Ovary (tissue), 7 donors: ENCODE measurements at regions not wholly inside any gene's neighbourhood (a gene's known extent, or its start where the extent isn't known, plus 50 kb on each side); places are given as distances from the start of the nearest gene placed in this dataset.

ENCODE experiments used
- DNase-seq, 5 donors: peaks; one replicate each; pipeline ENCODE4 v3.0.0-alpha.2; 2019 to 2020
- H3K27ac ChIP-seq, 2 donors: fragments of 200-600 bp; one replicate each; pipeline versions ENCODE4 v1.5.1 to v1.8.0; 2019 to 2022
- H3K27me3 ChIP-seq: fragments of 200-600 bp; one replicate; pipeline ENCODE4 v1.8.0; 2022
- H3K36me3 ChIP-seq: fragments of 200-600 bp; sonication (generic); one replicate; pipeline ENCODE4 v1.5.1; 2019
- H3K4me1 ChIP-seq: one replicate; pipeline ENCODE4 v1.8.1; 2013; ENCODE audit warnings: mild to moderate bottlenecking, moderate library complexity; ENCODE audit not compliant: insufficient read depth
- H3K4me3 ChIP-seq: fragments of 200-600 bp; sonication (generic); one replicate; pipeline ENCODE4 v1.5.1; 2017
- H3K9me3 ChIP-seq, 2 donors: fragments of 200-600 bp in 1 of 2; sonication (generic) in 1 of 2; one replicate each; pipeline versions ENCODE4 v1.5.1 to v1.8.1; 2013 to 2019; ENCODE audit warnings: mild to moderate bottlenecking in 1 of 2, moderate library complexity in 1 of 2
- EP300 ChIP-seq: sonication (generic); formaldehyde crosslinking; IDR thresholded peaks from one replicate; pipeline ENCODE4 v1.6.1; 2017; ENCODE audit warnings: antibody characterized with exemption
- POLR2A ChIP-seq: fragments of 450-650 bp; IDR thresholded peaks from one replicate; pipeline ENCODE4 v1.6.1; 2017; ENCODE audit warnings: antibody characterized with exemption, mild to moderate bottlenecking, moderate library complexity
- WGBS, 3 donors: extraction: QIAGEN DNeasy Blood & Tissue Kit in 1 of 3; methylation state at CpG; one replicate each; pipeline versions ENCODE4 v1.1.5 to v1.1.7; 2013 to 2017; 5-methylcytosine and 5-hydroxymethylcytosine counted together
- intact Hi-C, 4 donors: fragments of 100-400 bp; cut with DNase I; formaldehyde crosslinking; loops; one replicate each; pipeline versions ENCODE4 v1.11.0 to v1.15.1; 2022 to 2023
- TF ChIP-seq, protein P1 (sequence below), 3 donors: fragments of 450-650 bp in 2 of 3; fragments of 200-600 bp in 1 of 3; IDR thresholded peaks; one replicate each; pipeline versions ENCODE4 v1.5.1 to v1.8.0; 2016 to 2022; ENCODE audit warnings: antibody characterized with exemption in 3 of 3, mild to moderate bottlenecking in 1 of 3
- donor health status: DM: no; HTN: no; CAD: no; lungs with moderate emphysema.
- donor health status: DM: no; HTN: no; CAD: no.
- donor health status: Bipolar disorder and iron deficiency.
- donor health status: DM: no; HTN: no; CAD: no.
- donor health status: DM: yes; HTN: yes; CAD: no.

GRCh38 chr6:43992783-43993644 lies 134.2 kb downstream of the MRPL14 start:
- 89 to 95% (median 89%) methylated on average over 6 of the region's 6 CpGs for WGBS, 3 donors
- Histone ChIP-seq H3K9me3 (no peaks in the 10 kb centered on the region), H3K4me3 (no peak overlapping the region), H3K36me3 (no peaks in the 10 kb centered on the region), H3K4me1 (peaks cover 12% of the 10 kb centered on the region), H3K27ac (no peak overlapping the region), H3K27me3 (no peaks in the 10 kb centered on the region)
- intact Hi-C loops = no loop called here
- TF ChIP-seq POLR2A = no peak
- TF ChIP-seq EP300 = no peak
- TF ChIP-seq, protein P1, sequence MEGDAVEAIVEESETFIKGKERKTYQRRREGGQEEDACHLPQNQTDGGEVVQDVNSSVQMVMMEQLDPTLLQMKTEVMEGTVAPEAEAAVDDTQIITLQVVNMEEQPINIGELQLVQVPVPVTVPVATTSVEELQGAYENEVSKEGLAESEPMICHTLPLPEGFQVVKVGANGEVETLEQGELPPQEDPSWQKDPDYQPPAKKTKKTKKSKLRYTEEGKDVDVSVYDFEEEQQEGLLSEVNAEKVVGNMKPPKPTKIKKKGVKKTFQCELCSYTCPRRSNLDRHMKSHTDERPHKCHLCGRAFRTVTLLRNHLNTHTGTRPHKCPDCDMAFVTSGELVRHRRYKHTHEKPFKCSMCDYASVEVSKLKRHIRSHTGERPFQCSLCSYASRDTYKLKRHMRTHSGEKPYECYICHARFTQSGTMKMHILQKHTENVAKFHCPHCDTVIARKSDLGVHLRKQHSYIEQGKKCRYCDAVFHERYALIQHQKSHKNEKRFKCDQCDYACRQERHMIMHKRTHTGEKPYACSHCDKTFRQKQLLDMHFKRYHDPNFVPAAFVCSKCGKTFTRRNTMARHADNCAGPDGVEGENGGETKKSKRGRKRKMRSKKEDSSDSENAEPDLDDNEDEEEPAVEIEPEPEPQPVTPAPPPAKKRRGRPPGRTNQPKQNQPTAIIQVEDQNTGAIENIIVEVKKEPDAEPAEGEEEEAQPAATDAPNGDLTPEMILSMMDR (IDR thresholded peaks at IDR 0.05) = no peak
- peak in 1 of 5 donors; percentile 22 for DNase-seq

GRCh38 chr6:43992126-43992663 lies 135.1 kb downstream of the MRPL14 start:
- Histone ChIP-seq H3K4me1 (peaks cover 12% of the 10 kb centered on the region), H3K27ac (no peak overlapping the region), H3K36me3 (no peaks in the 10 kb centered on the region), H3K4me3 (no peak overlapping the region), H3K27me3 (no peaks in the 10 kb centered on the region), H3K9me3 (no peaks in the 10 kb centered on the region)
- 91 to 98% (median 96%) methylated on average over 4 of the region's 4 CpGs for WGBS, 3 donors
- TF ChIP-seq, protein P1 (IDR thresholded peaks at IDR 0.05) = no peak
- TF ChIP-seq EP300 (no peak), POLR2A (no peak)
- DNase-seq = peak in 1 of 5 donors; percentile 16
- intact Hi-C loops = no loop called here

DNA sequence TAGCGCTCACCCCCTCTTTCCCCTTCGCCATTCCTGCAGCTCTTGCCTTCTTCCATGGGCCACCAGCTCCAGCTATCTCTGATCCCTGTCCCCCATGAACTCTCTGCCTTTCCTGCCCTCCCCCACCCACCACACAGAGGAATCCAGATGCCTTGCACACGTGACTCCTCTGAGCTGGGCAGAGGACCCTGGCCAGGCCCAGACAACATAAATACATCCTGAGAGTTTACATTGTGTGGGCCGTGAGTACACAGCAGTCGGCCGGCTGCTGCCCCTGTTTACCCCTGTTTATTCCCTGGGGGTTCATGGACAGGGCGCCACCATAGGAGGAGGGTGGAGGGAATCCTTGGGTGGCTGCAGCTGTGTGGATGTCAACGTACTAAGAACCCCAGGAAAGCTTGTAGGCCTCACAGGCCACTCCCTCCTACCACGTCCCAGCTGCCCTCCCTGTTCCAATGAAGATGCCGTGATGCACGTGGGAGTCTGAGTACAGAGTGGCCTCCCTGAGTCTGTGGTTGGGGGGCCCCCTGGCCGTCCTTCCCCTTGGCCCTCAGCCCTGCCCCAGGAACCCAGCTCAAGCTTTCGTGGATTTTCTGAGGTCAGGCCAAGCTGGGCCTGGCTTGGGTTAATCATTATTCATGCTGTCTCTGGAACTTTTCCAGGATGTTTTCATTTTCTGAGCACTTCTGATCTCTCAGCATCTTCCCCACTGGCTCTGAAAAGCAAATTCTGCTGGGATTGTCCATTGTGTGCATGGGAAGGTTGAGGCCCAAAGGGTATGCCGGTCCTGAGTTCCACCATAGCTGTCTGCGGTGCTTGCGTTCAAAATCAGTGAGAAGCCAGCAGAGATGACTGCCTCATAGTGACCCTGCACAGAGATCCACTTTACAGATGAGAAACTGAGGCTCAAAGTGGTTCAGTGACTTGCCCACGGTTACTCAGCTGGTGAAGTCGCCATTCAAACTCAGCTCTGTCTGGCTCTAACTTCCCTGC lies 136.3 kb downstream of the MRPL14 start:
- TF ChIP-seq EP300 = no peak
- TF ChIP-seq, protein P1 (IDR thresholded peaks at IDR 0.05) = no peak
- TF ChIP-seq POLR2A = no peak
- Histone ChIP-seq H3K4me3 (no peak overlapping the region), H3K36me3 (no peaks in the 10 kb centered on the region), H3K27me3 (no peaks in the 10 kb centered on the region), H3K9me3 (no peaks in the 10 kb centered on the region), H3K27ac (no peak overlapping the region), H3K4me1 (peaks cover 12% of the 10 kb centered on the region)
- WGBS, 3 donors = 36 to 43% (median 38%) methylated on average over 18 of the region's 18 CpGs
- DNase-seq = peak; percentile 35 to 88 (median 69)
- intact Hi-C loops = no loop called here

- H3K4me1 ChIP-seq = peaks cover 12% of the 10 kb centered on the region
- no peak overlapping the region for H3K4me3 ChIP-seq
- no peak for DNase-seq
- no peaks in the 10 kb centered on the region for H3K27me3 ChIP-seq
- H3K36me3 ChIP-seq = no peaks in the 10 kb centered on the region
- TF ChIP-seq POLR2A = no peak
- TF ChIP-seq EP300 = no peak
- TF ChIP-seq, protein P1 (IDR thresholded peaks at IDR 0.05) = no peak
- 49 to 63% (median 56%) methylated on average over 8 to 9 of the region's 9 CpGs for WGBS, 3 donors
- no peaks in the 10 kb centered on the region for H3K9me3 ChIP-seq
- no peak overlapping the region for H3K27ac ChIP-seq
- intact Hi-C loops = no loop called here
Observed at GRCh38 chr6:43990275-43990626, 137.0 kb downstream of the MRPL14 start.
